ENCODE measurements at regions not wholly inside any gene's neighbourhood (a gene's known extent, or its start where the extent isn't known, plus 50 kb on each side); places are given as distances from the start of the nearest gene placed in this dataset.

GRCh38 chr12:105466231-105466900 is 135.9 kb downstream of the C12orf75 start:
- no peak for ATAC-seq (ENCODE audit: low FRiP score in 2 of 2)

GRCh38 chr12:105466901-105467598 is 136.6 kb downstream of the C12orf75 start:
- WGBS, 2 donors: 77 to 82% methylated on average over 7 of the region's 7 CpGs
- Histone ChIP-seq H3K36me3 (no peaks in the 10 kb centered on the region), H3K9me3 (no peaks in the 10 kb centered on the region), H3K4me1 (peaks cover 13 to 20% (median 15%) of the 10 kb centered on the region in 4 donors), H3K27ac (peak overlapping the region; percentile 53 to 83 (median 70)), H3K27me3 (no peaks in the 10 kb centered on the region), H3K4me3 (no peak overlapping the region)
- DNase-seq: no peak
- no peak for TF ChIP-seq POLR2AphosphoS5 (IDR thresholded peaks at IDR 0.05)
- TF ChIP-seq POLR2A (IDR thresholded peaks at IDR 0.05): no peak
- TF ChIP-seq, protein P1, sequence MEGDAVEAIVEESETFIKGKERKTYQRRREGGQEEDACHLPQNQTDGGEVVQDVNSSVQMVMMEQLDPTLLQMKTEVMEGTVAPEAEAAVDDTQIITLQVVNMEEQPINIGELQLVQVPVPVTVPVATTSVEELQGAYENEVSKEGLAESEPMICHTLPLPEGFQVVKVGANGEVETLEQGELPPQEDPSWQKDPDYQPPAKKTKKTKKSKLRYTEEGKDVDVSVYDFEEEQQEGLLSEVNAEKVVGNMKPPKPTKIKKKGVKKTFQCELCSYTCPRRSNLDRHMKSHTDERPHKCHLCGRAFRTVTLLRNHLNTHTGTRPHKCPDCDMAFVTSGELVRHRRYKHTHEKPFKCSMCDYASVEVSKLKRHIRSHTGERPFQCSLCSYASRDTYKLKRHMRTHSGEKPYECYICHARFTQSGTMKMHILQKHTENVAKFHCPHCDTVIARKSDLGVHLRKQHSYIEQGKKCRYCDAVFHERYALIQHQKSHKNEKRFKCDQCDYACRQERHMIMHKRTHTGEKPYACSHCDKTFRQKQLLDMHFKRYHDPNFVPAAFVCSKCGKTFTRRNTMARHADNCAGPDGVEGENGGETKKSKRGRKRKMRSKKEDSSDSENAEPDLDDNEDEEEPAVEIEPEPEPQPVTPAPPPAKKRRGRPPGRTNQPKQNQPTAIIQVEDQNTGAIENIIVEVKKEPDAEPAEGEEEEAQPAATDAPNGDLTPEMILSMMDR (IDR thresholded peaks at IDR 0.05): no peak
- TF ChIP-seq EP300 (IDR thresholded peaks at IDR 0.05): no peak
- no peak for ATAC-seq (ENCODE audit: low FRiP score in 2 of 2)

More at GRCh38 chr12:105466231-105466900, 135.9 kb downstream of the C12orf75 start:
- Histone ChIP-seq H3K27ac (peak overlapping the region in 3 of 4 donors; percentile 67 to 83 (median 72)), H3K4me3 (no peak overlapping the region), H3K9me3 (no peaks in the 10 kb centered on the region), H3K36me3 (no peaks in the 10 kb centered on the region), H3K27me3 (no peaks in the 10 kb centered on the region), H3K4me1 (peaks cover 13 to 20% (median 15%) of the 10 kb centered on the region in 4 donors)
- TF ChIP-seq EP300 (IDR thresholded peaks at IDR 0.05) (no peak), POLR2A (IDR thresholded peaks at IDR 0.05) (no peak), POLR2AphosphoS5 (IDR thresholded peaks at IDR 0.05) (no peak)
- TF ChIP-seq, protein P1 (IDR thresholded peaks at IDR 0.05): no peak
- 63 to 67% methylated on average over 5 of the region's 5 CpGs for WGBS, 2 donors
- DNase-seq: no peak

- Histone ChIP-seq H3K9me3 (no peaks in the 10 kb centered on the region), H3K4me3 (no peak overlapping the region), H3K27me3 (no peaks in the 10 kb centered on the region), H3K36me3 (no peaks in the 10 kb centered on the region), H3K4me1 (peaks cover 13 to 20% (median 15%) of the 10 kb centered on the region in 4 donors), H3K27ac (peak overlapping the region; percentile 53 to 83 (median 70))
- DNase-seq (no peak), ATAC-seq (ENCODE audit: low FRiP score in 2 of 2) (no peak)
- TF ChIP-seq POLR2A (IDR thresholded peaks at IDR 0.05) (no peak), POLR2AphosphoS5 (IDR thresholded peaks at IDR 0.05) (no peak)
- 65 to 67% methylated on average over 4 of the region's 4 CpGs for WGBS, 2 donors
These were observed 137.3 kb downstream of the C12orf75 start for GRCh38 chr12:105467710-105468366.

- Histone ChIP-seq H3K27me3 (no peaks in the 10 kb centered on the region), H3K9me3 (no peaks in the 10 kb centered on the region), H3K4me3 (no peak overlapping the region), H3K36me3 (no peaks in the 10 kb centered on the region), H3K4me1 (peaks cover 13 to 20% (median 15%) of the 10 kb centered on the region in 4 donors), H3K27ac (peak overlapping the region; percentile 53 to 83 (median 70))
- DNase-seq: no peak
- WGBS, 2 donors: 33 to 38% methylated on average over 1 of the region's 1 CpG
- no peak for ATAC-seq (ENCODE audit: low FRiP score in 2 of 2)
- peak in 2 of 4 donors; percentile 80 to 90 for TF ChIP-seq EP300 (IDR thresholded peaks at IDR 0.05)
- TF ChIP-seq POLR2AphosphoS5 (IDR thresholded peaks at IDR 0.05): peak in 1 of 2 donors; percentile 25
- no peak for TF ChIP-seq POLR2A (IDR thresholded peaks at IDR 0.05)
- TF ChIP-seq, protein P1 (IDR thresholded peaks at IDR 0.05): peak in 1 of 6 experiments; percentile 23
These were observed 138.0 kb downstream of the C12orf75 start for GRCh38 chr12:105468464-105468863.

GRCh38 chr12:105469211-105469610 is 138.7 kb downstream of the C12orf75 start:
- Histone ChIP-seq H3K9me3 (no peaks in the 10 kb centered on the region), H3K27me3 (no peaks in the 10 kb centered on the region), H3K27ac (peak overlapping the region in 3 of 4 donors; percentile 18 to 83 (median 72)), H3K4me1 (peaks cover 13 to 20% (median 15%) of the 10 kb centered on the region in 4 donors), H3K36me3 (no peaks in the 10 kb centered on the region), H3K4me3 (no peak overlapping the region)
- ATAC-seq (ENCODE audit: low FRiP score in 2 of 2) (no peak), DNase-seq (no peak)
- 69 to 86% methylated on average over 3 to 5 of the region's 5 CpGs for WGBS, 2 donors
- TF ChIP-seq POLR2A (IDR thresholded peaks at IDR 0.05) (no peak), POLR2AphosphoS5 (IDR thresholded peaks at IDR 0.05) (no peak), EP300 (IDR thresholded peaks at IDR 0.05) (no peak)
- TF ChIP-seq, protein P1 (IDR thresholded peaks at IDR 0.05): no peak

All from upper lobe of left lung (tissue), 6 donors.